ENCODE measurements at regions not wholly inside any gene's neighbourhood (a gene's known extent, or its start where the extent isn't known, plus 50 kb on each side); places are given as distances from the start of the nearest gene placed in this dataset.

- no peak for FAIRE-seq
- Histone ChIP-seq H3K27ac (ENCODE audit: extremely low read length, insufficient read depth, low read length) (no peak overlapping the region), H4K20me1 (ENCODE audit: insufficient read depth, low read length) (no peaks in the 10 kb centered on the region), H3K4me3 (replicated peaks in 1 of 3; ENCODE audit: insufficient read depth in 1 of 3, low read depth in 2 of 3, low read length in 3 of 3) (no peak overlapping the region), H3K9me3 (ENCODE audit: low read length) (no peaks in the 10 kb centered on the region), H3K9ac (ENCODE audit: insufficient read depth, low read depth, low read length) (no peak overlapping the region), H3K4me1 (ENCODE audit: insufficient read depth, low read length) (no peaks in the 10 kb centered on the region), H2AFZ (ENCODE audit: low read length) (no peak overlapping the region), H3K79me2 (ENCODE audit: insufficient read depth, low read length) (no peaks in the 10 kb centered on the region), H3K27me3 (ENCODE audit: control insufficient read depth in 1 of 2, insufficient read depth in 2 of 2, low read length in 2 of 2) (no peaks in the 10 kb centered on the region), H3K4me2 (ENCODE audit: low read depth, low read length) (no peak overlapping the region), H3K36me3 (replicated peaks in 1 of 2; ENCODE audit: control insufficient read depth in 1 of 2, insufficient read depth in 2 of 2, low read length in 2 of 2) (no peaks in the 10 kb centered on the region)
- no peak for ATAC-seq
- intact Hi-C loops (cut with micrococcal nuclease; ENCODE audit: unreplicated experiment) (no loop called here), in situ Hi-C loops (cut with HindIII; ENCODE audit: extremely low pct_ligation_motif_present, low pct_unique_long_range_greater_than_20kb) (no loop called here)
- no TSS peak for BruUV-seq (replicated peaks)
- 0% methylated on average over 4 of the region's 4 CpGs for WGBS (ENCODE audit: low lambda C conversion rate)
- POLR2A ChIA-PET = no interaction called here
- no peak for DNase-seq (ENCODE audit: low spot score)
- TF ChIP-seq CEBPB (IDR thresholded peaks at IDR 0.05; ENCODE audit: borderline replicate concordance, low read depth, low read length) (no peak), EHMT2 (IDR thresholded peaks at IDR 0.05; ENCODE audit: borderline replicate concordance, low read depth, low read length) (no peak), FOSL2 (CRISPR knock-in tag; IDR thresholded peaks at IDR 0.05) (no peak), NFATC3 (CRISPR knock-in tag; IDR thresholded peaks at IDR 0.05) (no peak), ZMYM3 (CRISPR knock-in tag; IDR thresholded peaks at IDR 0.05) (no peak), SP1 (IDR thresholded peaks at IDR 0.05) (no peak), SP1 (CRISPR knock-in tag; IDR thresholded peaks at IDR 0.05) (no peak), ZFX (CRISPR knock-in tag; IDR thresholded peaks at IDR 0.05; ENCODE audit: low read depth) (no peak), ZNF883 (CRISPR knock-in tag; IDR thresholded peaks at IDR 0.05; ENCODE audit: not compliant biosample characterization) (no peak), ZSCAN20 (CRISPR knock-in tag; IDR thresholded peaks at IDR 0.05; ENCODE audit: borderline replicate concordance) (no peak), ARNT2 (CRISPR knock-in tag; IDR thresholded peaks at IDR 0.05; ENCODE audit: low read depth) (no peak)
- CTCF ChIA-PET (ENCODE audit: low intra/inter-chr PET ratio, low total read pairs) = no interaction called here
Observed at GRCh38 chr1:118739501-118739900, 248.6 kb downstream of the TBX15 start.

GRCh38 chr1:118736322-118736721, 251.8 kb downstream of the TBX15 start:
- no peak overlapping the region for H3K4me2 ChIP-seq (ENCODE audit: low read depth, low read length)
- H3K27ac ChIP-seq (ENCODE audit: extremely low read length, insufficient read depth, low read length) = no peak overlapping the region
- FAIRE-seq (no peak), DNase-seq (ENCODE audit: low spot score) (no peak), ATAC-seq (no peak)
- H3K9me3 ChIP-seq (ENCODE audit: low read length) = no peaks in the 10 kb centered on the region
- intact Hi-C loops (cut with micrococcal nuclease; ENCODE audit: unreplicated experiment) (no loop called here), in situ Hi-C loops (cut with HindIII; ENCODE audit: extremely low pct_ligation_motif_present, low pct_unique_long_range_greater_than_20kb) (no loop called here)
- no peaks in the 10 kb centered on the region for H3K27me3 ChIP-seq (ENCODE audit: control insufficient read depth in 1 of 2, insufficient read depth in 2 of 2, low read length in 2 of 2)
- H2AFZ ChIP-seq (ENCODE audit: low read length) = no peak overlapping the region
- H3K4me1 ChIP-seq (ENCODE audit: insufficient read depth, low read length) = no peaks in the 10 kb centered on the region
- ChIA-PET CTCF (ENCODE audit: low intra/inter-chr PET ratio, low total read pairs) (no interaction called here), POLR2A (no interaction called here)
- no peaks in the 10 kb centered on the region for H4K20me1 ChIP-seq (ENCODE audit: insufficient read depth, low read length)
- no peak overlapping the region for H3K4me3 ChIP-seq (replicated peaks in 1 of 3; ENCODE audit: insufficient read depth in 1 of 3, low read depth in 2 of 3, low read length in 3 of 3)
- no TSS peak for BruUV-seq (replicated peaks)
- WGBS (ENCODE audit: low lambda C conversion rate) = 0% methylated on average over 1 of the region's 1 CpG
- H3K36me3 ChIP-seq (replicated peaks in 1 of 2; ENCODE audit: control insufficient read depth in 1 of 2, insufficient read depth in 2 of 2, low read length in 2 of 2) = no peaks in the 10 kb centered on the region
- no peaks in the 10 kb centered on the region for H3K79me2 ChIP-seq (ENCODE audit: insufficient read depth, low read length)
- H3K9ac ChIP-seq (ENCODE audit: insufficient read depth, low read depth, low read length) = no peak overlapping the region
- TF ChIP-seq NKX3-1 (CRISPR knock-in tag; IDR thresholded peaks at IDR 0.05) = no peak
- TF ChIP-seq ZNF280D (CRISPR knock-in tag; IDR thresholded peaks at IDR 0.05) = no peak
- TF ChIP-seq ZNF7 (CRISPR knock-in tag; IDR thresholded peaks at IDR 0.05) = no peak
- TF ChIP-seq TAF1 (CRISPR knock-in tag; IDR thresholded peaks at IDR 0.05) = no peak
- TF ChIP-seq, protein P1, sequence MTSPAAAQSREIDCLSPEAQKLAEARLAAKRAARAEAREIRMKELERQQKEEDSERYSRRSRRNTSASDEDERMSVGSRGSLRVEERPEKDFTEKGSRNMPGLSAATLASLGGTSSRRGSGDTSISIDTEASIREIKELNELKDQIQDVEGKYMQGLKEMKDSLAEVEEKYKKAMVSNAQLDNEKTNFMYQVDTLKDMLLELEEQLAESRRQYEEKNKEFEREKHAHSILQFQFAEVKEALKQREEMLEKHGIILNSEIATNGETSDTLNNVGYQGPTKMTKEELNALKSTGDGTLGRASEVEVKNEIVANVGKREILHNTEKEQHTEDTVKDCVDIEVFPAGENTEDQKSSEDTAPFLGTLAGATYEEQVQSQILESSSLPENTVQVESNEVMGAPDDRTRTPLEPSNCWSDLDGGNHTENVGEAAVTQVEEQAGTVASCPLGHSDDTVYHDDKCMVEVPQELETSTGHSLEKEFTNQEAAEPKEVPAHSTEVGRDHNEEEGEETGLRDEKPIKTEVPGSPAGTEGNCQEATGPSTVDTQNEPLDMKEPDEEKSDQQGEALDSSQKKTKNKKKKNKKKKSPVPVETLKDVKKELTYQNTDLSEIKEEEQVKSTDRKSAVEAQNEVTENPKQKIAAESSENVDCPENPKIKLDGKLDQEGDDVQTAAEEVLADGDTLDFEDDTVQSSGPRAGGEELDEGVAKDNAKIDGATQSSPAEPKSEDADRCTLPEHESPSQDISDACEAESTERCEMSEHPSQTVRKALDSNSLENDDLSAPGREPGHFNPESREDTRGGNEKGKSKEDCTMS (CRISPR knock-in tag; conservative IDR thresholded peaks at IDR 0.05) = no peak
